ENCODE measurements at regions not wholly inside any gene's neighbourhood (a gene's known extent, or its start where the extent isn't known, plus 50 kb on each side); places are given as distances from the start of the nearest gene placed in this dataset.

DNA sequence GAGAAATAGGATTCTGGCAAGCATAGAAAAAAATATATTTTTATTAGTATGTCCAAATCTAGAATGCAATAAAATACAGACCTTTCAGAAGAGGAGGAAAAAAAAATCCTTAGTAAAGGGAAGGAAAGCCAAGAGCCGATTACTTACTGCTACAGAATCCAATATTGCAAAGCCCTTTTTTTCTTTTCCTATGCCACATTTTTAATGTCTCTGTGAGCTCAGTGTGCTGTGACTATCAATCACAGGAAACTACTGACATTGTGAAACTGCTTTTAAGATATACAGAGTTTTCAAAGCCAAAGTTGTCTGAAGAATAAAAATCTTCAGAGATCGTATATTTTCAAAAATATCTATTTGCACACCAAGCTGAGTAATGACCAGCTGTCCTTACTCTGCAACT lies 120.4 kb downstream of the CHD9NB start:
- ATAC-seq: no peak
- Histone ChIP-seq H3K4me1 (no peaks in the 10 kb centered on the region), H3K4me3 (no peak overlapping the region), H3K27me3 (ENCODE audit: insufficient read depth in 3 of 3, low read length in 2 of 3) (no peaks in the 10 kb centered on the region), H3K36me3 (ENCODE audit: insufficient read depth in 1 of 2, low read depth in 1 of 2) (no peaks in the 10 kb centered on the region), H3K9me3 (no peaks in the 10 kb centered on the region), H3K27ac (no peak overlapping the region)
- WGBS, 3 donors: 24 to 54% (median 46%) methylated on average over 2 of the region's 2 CpGs
- TF ChIP-seq, protein P1, sequence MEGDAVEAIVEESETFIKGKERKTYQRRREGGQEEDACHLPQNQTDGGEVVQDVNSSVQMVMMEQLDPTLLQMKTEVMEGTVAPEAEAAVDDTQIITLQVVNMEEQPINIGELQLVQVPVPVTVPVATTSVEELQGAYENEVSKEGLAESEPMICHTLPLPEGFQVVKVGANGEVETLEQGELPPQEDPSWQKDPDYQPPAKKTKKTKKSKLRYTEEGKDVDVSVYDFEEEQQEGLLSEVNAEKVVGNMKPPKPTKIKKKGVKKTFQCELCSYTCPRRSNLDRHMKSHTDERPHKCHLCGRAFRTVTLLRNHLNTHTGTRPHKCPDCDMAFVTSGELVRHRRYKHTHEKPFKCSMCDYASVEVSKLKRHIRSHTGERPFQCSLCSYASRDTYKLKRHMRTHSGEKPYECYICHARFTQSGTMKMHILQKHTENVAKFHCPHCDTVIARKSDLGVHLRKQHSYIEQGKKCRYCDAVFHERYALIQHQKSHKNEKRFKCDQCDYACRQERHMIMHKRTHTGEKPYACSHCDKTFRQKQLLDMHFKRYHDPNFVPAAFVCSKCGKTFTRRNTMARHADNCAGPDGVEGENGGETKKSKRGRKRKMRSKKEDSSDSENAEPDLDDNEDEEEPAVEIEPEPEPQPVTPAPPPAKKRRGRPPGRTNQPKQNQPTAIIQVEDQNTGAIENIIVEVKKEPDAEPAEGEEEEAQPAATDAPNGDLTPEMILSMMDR (IDR thresholded peaks at IDR 0.05): no peak
- DNase-seq: no peak
- intact Hi-C loops (cut with DNase I): no loop called here

DNA sequence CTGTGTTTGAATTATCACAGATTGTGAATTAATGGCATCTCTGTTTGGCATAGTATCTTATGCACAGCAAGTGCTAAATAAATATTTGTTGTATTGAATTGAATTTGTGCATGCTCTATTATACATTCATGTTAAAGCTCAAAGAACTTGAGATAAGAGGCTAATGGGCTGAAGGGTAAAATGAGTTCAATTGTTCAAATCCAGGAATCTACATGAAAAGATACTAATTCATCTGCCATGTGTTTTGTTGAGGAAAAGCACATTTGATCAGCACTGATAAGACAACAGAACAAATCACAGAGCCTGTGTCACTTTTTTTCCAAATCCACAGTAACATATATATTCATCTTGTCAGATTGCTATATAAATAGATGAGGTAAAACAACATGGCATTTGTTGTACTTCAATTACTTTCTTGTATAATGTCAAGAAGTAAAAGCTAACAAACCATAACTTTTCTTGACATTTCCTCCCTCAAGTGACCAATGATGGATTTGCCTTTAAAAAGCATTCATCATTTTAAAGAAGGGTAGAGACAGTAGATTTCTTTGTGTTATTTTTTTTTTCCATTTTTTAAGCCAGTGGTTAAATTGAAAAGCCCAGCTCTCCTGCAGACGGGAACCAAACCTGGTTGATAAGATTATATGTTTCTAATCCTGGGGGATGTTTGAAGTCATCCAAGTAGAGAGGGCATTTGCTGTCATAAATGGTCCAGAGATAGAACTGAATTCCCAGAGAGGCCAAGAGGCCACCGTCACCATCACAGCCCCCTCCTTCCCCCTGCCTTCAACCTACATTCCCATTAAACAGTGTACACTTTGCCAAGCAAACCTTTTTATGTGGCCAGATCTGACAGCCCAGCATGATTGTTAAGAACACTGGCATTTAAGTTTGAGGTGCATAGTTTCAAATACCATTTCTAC lies 123.0 kb downstream of the CHD9NB start:
- Histone ChIP-seq H3K9me3 (no peaks in the 10 kb centered on the region), H3K4me3 (no peak overlapping the region), H3K4me1 (no peaks in the 10 kb centered on the region), H3K27ac (no peak overlapping the region), H3K27me3 (ENCODE audit: insufficient read depth in 3 of 3, low read length in 2 of 3) (no peaks in the 10 kb centered on the region), H3K36me3 (ENCODE audit: insufficient read depth in 1 of 2, low read depth in 1 of 2) (no peaks in the 10 kb centered on the region)
- no peak for DNase-seq
- ATAC-seq: no peak
- 48 to 50% (median 49%) methylated on average over 2 of the region's 2 CpGs for WGBS, 3 donors
- TF ChIP-seq, protein P1 (IDR thresholded peaks at IDR 0.05): no peak
- intact Hi-C loops (cut with DNase I): no loop called here

DNA sequence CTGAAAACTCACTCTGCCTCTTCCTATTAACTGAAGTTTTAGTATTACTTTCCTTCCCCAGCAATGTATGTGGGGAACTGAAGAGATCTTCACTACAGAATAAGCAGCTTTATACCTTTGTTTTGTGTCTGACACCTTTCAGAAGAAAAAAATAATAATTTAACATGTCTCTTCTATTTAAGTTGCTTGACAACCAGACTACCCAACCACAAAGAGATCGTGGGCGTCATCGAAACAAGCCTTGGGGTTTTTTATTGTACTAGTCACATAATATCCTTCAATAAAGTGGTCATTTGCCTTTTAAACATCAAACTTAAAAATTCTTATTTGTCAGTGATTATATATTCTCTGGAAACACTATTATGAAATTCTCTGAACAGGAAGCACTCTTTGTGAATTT lies 123.7 kb downstream of the CHD9NB start:
- no peaks in the 10 kb centered on the region for H3K4me1 ChIP-seq
- no peak for DNase-seq
- no peak overlapping the region for H3K4me3 ChIP-seq
- no peaks in the 10 kb centered on the region for H3K36me3 ChIP-seq (ENCODE audit: insufficient read depth in 1 of 2, low read depth in 1 of 2)
- no peaks in the 10 kb centered on the region for H3K9me3 ChIP-seq
- no peaks in the 10 kb centered on the region for H3K27me3 ChIP-seq (ENCODE audit: insufficient read depth in 3 of 3, low read length in 2 of 3)
- ATAC-seq: no peak
- 79 to 86% (median 83%) methylated on average over 3 of the region's 3 CpGs for WGBS, 3 donors
- intact Hi-C loops (cut with DNase I): no loop called here
- no peak overlapping the region for H3K27ac ChIP-seq
- TF ChIP-seq, protein P1 (IDR thresholded peaks at IDR 0.05): no peak

DNA sequence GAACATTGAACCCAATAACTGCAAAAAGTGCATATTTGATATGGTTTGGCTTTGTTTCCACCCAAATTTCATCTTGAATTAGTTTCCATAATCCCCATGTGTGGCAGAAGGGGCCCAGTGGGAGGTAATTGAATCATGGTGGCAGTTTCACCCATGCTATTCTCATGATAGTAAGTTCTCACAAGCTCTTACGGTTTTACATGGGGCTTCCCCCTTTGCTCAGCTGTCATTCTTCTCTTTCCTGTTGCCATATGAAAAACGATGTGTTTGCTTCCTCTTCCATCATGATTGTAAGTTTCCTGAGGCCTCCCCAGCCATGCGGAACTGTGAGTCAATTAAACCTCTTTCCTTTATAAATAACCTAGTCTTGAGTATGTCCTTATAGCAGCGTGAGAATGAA lies 127.6 kb downstream of the CHD9NB start:
- Histone ChIP-seq H3K27me3 (ENCODE audit: insufficient read depth in 3 of 3, low read length in 2 of 3) (no peaks in the 10 kb centered on the region), H3K36me3 (ENCODE audit: insufficient read depth in 1 of 2, low read depth in 1 of 2) (no peaks in the 10 kb centered on the region), H3K27ac (no peak overlapping the region), H3K4me3 (no peak overlapping the region), H3K4me1 (no peaks in the 10 kb centered on the region), H3K9me3 (no peaks in the 10 kb centered on the region)
- WGBS, 3 donors: 50 to 57% (median 56%) methylated on average over 4 of the region's 4 CpGs
- no peak for ATAC-seq
- intact Hi-C loops (cut with DNase I): no loop called here
- TF ChIP-seq, protein P1 (IDR thresholded peaks at IDR 0.05): no peak
- DNase-seq: no peak

Data from psoas muscle (tissue), 7 donors.